ENCODE measurements at regions not wholly inside any gene's neighbourhood (a gene's known extent, or its start where the extent isn't known, plus 50 kb on each side); places are given as distances from the start of the nearest gene placed in this dataset.

DNA sequence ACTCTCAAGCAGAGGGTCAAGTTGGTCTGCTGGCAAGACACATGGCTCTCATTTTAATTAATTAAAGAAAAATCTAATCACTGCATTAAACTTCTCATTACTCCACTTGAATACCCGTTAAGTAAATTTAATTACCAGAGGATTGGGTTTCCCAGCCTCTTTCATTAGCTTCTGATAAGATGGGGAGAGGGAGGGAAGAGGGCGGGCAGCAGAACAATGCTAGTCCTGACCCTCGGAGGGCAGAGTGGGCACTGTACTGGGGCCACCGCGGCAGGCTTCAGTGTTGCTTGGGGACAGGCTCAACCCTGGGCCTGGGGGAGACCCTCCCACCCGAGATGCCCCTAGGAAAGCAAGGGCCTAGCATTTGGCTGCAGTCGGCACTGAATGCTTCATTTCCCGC, 55.6 kb upstream of the LINGO1 start:
- TF ChIP-seq GATA3 (IDR thresholded peaks at IDR 0.05; ENCODE audit: low read depth, low read length) (no peak), GATA2 (IDR thresholded peaks at IDR 0.05; ENCODE audit: low read depth, low read length) (no peak)
